HG02610 (cell line): ENCODE measurements at regions not wholly inside any gene's neighbourhood (a gene's known extent, or its start where the extent isn't known, plus 50 kb on each side); places are given as distances from the start of the nearest gene placed in this dataset.
"Not testable (repeated sequence)": the region's sequence is repeated elsewhere in the genome, so short reads cannot be mapped to it uniquely, and the experiment has no call there.

Experiments
- ATAC-seq: cut with Tn5 transposase; IDR thresholded peaks from one replicate; pipeline ENCODE4 v1.9.1; 2021; ENCODE audit warnings: mild to moderate bottlenecking, moderate library complexity; ENCODE audit not compliant: unreplicated experiment

DNA sequence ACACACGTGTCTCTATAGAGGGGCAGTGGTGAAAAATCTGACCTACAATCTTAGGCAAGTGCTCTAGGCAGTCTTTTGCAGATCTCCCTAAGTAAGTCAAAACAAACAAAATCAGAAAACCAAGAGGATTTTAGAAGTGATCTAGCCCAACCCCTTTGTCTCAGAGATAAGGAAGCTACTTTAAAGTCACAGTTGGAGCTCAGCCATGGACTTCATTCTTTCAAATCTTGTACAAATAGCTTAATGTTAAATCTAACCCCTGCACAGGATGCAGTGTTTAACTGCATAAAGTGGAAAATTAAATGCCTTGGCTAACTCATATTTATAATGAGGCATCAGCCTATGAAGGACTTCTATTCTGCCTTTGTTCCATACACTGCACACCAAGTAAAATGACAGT, 135.1 kb upstream of the RFX3 start:
- no peak for ATAC-seq

DNA sequence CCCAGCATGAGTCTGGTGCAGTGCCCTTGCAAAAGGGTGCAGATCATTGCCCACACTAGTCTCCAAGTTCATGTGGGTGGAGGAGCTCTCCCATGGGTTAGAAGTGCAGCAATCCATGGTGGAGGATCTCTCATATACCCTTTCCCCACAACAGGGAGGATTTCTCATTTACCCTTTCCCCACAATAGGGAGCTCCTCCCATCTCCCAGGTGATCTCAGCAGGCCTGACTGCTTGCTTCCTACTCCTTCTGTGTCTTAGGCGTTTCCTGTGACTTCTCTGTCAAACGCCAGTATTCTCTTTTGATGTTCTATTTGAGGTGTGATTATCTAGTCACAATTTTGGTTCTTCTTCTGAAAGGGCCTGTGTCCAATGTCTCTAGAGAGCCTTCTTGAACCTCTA, 133.8 kb upstream of the RFX3 start:
- ATAC-seq = no peak

DNA sequence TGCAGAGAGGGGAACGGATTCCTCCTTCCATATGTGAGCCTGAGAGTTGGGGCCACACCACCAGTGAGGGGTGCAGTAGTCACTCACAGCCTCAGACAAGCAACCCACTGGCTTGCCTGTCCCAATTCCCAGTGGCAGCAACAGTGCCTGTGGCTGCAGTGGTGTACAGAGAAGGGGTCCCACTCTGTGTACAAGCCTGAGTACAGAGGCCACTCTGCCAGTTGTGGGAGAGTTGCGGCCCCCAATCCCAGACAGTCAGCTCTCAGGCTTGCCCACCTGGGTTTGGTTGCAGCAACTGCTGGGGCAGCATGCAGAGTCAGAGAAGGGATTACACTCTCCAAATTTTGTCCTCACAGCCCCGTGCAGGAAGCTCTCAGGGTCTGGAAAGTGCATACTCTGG, 133.2 kb upstream of the RFX3 start:
- no peak for ATAC-seq

DNA sequence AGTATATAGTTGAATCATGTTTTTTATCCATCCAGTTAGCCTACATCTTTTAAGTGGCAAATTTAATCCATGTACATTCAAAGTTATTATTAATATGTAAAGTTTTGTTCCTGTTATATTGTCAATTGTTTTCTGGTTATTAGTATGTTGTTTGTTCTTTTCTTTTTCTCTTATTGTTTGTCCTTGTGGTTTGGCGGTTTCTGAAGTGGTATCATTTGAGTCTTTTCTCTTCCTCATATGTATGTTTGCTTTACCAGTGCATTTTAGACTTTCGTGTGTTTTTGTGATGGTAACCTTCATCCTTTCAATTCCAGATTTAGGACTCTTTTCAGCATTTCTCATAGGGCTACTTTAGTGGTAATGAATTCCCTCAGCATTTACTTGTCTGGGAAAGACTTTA, 130.4 kb upstream of the RFX3 start:
- ATAC-seq = no peak

DNA sequence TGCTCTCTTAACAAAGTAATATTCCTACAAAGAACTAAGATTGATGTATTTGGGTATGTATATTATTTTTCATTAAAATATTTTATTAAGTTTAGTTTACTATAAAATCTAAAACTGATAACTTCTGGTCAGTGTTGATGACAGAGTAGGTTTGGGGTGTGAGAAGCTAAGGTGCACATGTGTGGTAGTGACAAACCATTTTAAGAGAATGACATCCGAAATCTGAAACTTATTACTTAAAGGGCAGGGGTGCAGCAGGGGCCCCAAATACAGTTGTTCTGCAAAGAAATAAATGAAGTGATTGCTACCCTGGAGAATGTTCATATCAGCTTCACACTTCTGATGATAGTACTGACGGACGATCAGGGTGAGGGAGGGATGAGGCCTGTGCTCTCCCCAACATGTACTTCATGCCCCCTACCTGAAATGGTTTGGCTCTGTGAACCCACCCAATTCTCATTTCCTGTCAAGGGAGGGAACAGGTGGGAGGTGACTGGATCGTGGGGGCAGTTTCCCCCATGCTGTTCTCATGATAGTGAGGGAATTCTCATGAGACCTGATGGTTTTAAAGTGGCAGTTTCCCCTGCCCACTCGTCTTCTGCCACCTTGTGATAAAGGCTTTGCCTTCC, 125.3 kb upstream of the RFX3 start:
- ATAC-seq = no peak

DNA sequence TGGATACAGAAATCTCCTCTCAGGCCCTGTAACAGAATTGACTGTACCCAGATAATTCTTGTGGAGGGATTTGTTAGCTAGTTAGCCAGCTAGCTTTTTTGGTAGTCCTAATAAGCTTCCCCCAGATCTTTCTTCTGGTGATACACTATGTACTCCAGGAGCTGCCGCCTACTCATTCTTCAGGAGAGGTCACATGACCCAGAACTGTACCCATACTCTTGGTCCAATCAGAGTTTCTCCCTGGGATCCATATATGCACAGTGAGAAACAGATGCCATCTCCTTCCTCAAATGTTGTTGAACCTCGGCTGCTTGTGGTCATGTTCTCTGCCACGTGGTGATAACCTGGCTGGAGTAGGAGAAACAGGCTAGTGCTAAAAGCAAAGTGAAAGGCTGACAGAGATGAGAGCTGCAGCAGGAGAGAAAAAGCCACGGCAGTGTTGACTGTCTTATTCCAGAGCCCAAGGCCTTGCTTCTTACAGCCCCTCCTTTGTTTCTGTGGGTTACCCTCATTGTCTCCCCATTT, 123.0 kb upstream of the RFX3 start:
- no peak for ATAC-seq

DNA sequence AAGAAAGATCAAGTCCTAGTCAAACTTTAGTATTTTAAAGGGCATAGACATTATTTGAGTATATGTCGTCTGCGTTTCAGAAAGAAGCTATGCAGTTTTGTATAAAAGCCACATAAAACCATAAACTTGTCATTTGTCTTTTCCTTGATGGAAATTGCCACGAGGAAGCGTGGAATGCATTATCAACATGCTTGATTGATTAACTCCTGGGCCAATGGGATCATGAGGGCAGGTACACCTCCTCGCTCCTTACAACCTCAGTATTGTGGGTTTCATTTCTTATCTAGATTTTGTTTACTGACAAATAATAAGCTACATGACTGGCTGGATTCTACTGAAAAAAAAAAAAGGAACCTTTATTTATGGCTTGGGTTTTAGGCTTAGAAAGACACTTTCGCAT, 122.5 kb upstream of the RFX3 start:
- no peak for ATAC-seq

DNA sequence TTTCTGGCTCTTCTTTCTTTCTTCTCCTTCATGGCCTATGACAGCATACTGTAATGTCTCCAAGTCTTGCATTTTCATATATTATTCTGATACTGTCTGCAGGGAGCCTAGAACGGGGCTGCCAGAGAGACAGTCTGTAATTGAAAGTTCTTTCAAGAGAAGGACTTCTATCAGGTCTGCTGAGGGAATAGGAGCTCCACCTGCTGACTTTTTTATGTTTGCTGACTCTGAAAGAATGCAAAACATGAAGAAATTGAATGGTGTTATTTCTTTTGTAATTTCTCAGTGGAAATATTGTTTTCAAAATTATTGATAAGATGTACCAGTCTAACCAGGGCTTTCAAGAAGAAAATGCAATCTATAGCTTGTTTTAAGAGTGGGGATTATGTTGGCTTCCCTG, 121.9 kb upstream of the RFX3 start:
- no peak for ATAC-seq

DNA sequence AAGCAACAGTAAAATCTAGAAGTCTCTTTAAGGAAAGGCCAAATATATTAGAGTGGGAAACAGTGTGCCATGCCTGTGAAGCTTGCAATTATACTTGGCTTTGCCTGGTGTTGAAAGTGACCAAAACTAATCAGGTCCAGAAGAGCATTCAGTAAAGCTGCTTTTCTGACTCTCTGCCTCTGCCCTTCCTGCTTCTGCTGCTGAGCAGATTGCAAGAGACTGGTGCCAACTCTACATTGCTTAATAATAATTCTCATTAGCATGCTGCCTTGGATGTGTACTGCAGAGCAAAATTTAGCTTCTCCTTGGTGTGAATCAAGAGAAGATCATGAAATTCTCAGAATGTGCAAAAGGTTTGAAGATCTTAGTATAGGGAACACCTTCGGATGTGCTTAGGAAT, 120.4 kb upstream of the RFX3 start:
- no peak for ATAC-seq

DNA sequence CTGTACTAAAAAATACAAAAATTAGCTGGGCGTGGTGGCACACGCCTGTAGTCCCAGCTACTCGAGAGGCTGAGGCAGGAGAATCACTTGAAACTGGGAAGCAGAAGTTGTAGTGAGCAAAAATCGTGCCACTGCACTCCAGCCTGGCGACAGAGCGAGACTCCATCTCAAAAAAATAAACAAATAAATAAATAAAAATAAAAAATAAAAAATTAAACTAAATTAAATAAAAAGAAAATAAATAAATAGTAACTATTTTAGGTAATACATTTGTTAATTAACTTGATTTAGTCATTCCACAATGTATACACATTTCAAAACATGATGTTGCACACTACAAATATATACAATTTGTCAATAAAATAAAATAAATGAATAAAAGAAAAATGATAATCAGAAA, 116.3 kb upstream of the RFX3 start:
- not testable (repeated sequence) for ATAC-seq

DNA sequence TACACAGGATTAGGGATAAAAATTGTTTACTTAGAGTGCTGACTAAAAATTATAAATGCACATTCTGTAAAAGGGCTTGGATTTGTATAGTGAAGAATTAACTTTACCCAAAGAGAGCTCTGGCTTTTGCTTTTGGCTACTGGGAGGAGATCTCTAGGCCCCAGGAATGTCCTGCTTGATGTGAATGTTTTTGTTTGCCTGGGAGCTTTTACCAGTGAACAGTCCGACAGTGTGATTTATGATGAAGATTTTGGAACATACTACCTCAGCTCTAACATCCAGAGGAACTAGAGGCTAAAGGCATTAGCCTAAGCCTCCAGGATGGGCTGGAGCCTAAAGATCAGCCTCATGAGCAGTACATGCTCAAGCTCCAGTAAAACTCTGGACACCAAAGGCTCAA, 103.7 kb upstream of the RFX3 start:
- ATAC-seq = no peak

DNA sequence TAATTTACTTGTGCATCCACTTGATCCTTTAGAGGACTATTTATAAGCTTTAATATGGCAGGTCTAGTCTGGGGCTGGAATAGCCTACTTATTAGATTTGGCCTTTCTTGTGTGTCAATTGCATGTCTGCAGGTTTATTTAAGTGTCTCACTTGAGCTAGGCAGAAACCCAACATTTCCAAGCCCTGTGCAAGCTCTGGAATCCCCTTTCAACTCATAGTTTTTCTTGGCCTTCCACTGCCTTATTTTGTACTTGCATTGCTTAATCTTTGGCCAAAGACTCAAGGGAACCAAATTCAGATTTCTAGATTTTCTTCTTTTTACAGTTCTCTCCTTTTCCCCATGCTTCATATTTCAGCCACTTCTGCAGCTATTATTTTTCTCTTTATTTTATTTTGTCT, 102.4 kb upstream of the RFX3 start:
- no peak for ATAC-seq

DNA sequence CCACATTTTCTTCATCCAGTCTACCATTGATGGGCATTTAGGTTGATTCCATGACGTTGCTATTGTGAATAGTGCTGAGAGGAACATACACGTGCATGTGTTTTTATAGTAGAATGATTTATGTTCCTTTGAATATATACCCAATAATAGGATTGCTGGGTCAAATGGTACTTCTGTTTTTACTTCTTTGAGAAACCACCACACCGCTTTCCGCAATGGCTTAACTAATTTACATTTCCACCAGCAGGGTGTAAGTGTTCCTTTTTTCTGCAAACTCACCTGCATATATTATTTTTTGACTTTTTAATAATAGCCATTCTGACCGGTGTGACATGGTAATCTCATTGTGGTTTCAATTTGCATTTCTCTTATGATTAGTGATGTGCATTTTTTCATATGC, 82.2 kb upstream of the RFX3 start:
- peak; percentile 93 for ATAC-seq

DNA sequence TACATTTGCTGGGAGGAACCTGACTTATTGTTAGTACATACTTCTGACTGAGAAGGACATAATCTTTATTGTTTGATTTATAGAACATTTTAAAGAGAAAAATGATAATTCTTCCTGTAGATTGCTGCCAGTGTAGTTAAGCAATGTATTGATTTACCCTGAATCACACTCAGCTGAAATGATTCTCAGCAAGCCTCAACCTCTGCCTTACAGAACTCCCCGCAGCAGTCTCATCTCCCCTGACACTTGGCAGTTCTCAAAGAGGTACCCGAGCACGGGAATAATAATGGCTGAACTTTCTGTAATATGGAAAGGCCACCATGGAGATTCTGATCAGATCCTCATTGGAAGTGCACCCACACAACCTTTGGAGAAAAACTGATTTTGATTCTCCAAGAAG, 74.9 kb upstream of the RFX3 start:
- no peak for ATAC-seq

DNA sequence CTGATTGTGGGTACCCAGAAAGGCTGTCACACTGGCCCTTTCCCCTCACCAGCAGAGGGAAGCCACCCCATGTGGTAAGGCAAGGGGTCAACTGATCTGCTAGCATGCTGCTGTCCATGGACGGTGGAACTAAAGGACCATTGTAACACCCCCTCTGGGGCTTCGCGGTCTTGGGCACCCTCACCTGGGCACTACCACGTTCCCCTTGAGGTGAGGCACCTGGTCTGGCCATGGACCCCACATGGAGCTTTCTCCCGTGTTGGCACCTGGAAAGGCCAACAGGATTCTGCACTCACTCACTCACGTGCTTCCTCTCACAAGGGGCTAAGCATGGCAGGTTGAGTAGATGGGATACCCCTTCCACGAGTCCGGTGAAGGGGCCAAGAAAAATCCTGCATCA, 72.0 kb upstream of the RFX3 start:
- ATAC-seq = no peak

DNA sequence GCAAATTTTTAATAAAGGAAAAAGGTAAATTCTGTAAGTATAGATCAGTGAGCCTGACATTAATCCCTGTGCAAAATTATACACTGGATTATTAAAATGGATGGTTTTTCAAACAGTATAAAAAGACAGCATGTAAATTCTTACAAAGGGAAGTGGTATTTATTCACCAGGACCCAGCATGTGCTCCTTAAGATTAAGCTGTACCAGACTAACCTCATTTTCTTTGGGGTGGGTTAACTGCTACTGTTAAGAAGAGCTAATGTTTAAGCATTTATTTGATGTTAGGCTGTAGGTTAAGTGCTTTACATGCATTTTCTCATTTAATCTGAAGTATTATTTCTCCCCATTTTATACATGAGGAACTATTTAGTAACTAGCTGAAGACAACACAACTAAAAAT, 60.3 kb upstream of the RFX3 start:
- ATAC-seq = no peak

DNA sequence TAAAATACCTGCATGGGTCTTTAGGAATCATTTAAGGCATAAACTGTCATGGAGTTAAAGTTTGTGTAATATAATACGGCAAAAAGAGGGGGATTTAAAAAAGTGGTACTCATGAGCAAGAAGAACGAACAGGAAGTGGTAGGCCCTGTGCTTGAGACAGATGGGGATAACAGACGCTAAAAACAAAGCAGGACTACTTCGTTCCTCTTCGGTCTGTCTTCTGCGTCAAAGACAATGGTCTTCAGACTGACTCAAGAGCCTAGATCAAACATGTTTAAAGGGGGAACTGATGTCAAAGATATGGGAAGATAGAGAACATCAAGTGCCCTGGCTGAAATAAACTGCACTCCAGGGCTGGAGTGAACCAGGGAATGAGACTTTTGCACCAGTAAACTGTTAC, 59.8 kb upstream of the RFX3 start:
- ATAC-seq = no peak

DNA sequence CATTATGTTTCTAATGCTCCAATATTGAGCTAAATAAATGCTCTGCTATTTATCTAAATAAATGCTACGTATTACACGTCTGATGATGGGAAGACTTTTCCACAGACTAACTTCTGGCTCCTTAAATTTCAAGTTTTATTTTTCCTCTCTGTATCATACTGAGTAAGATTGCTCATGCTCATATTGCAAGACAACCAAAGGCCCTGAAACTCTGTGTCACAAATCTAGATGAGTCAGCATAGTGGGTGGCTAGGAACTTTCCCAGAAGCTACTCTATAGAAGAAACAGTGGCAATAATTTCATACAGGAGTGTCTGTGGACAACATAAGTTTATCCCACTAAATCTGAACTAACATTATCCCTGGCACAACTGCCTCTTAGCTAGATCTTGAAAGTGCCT, 53.0 kb upstream of the RFX3 start:
- no peak for ATAC-seq

DNA sequence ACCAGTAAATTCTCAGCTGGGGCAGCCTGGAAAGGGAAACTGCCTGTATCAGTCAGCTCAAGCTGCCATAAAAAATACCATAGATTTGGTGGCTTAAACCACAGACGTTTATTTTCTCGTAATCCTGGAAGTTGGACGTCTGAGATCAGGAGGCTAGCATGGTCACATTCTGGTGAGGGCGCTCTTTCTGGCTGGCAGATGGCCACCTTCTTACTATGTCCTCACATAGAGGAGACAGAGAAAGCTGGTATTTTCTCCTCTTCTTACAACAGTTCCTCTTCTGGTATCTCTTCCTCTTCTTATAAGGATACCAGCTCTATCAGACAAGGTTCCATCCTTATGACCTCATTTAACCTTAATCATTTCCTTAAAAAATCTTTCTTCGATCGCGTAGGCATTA, 50.5 kb upstream of the RFX3 start:
- no peak for ATAC-seq

DNA sequence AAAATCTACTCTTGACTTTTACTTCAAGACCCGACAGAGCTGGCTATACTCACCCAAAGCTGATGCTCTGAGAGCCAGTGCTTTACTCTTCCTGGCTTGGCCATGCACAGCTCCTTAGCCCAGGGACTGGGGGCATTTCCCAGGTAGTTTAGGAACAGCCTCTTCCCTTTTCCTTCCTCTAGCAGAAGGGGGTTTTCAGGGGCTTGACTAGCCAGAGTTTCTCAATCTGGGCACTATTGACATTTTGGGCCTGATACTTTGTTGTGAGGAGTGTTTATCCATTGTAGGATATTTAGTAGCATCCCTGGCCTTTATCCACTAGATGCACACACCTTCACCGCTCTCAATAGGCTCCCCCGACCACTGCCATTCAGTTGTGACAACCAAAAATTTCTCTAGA, 50.0 kb upstream of the RFX3 start:
- no peak for ATAC-seq
